HUES48 (cell line): ENCODE measurements at regions not wholly inside any gene's neighbourhood (a gene's known extent, or its start where the extent isn't known, plus 50 kb on each side); places are given as distances from the start of the nearest gene placed in this dataset.

ENCODE experiments used
- H3K27ac ChIP-seq: one replicate; pipeline ENCODE4 v1.7.0; 2013; ENCODE audit warnings: low read depth, low read length, inconsistent platforms
- H3K27me3 ChIP-seq: 2 replicates; pipeline ENCODE4 v1.6.1; 2013; ENCODE audit warnings: mild to moderate bottlenecking, low read length; ENCODE audit not compliant: control insufficient read depth, insufficient read depth
- H3K36me3 ChIP-seq: 2 replicates; pipeline ENCODE4 v1.6.1; 2013; ENCODE audit warnings: low read length; ENCODE audit not compliant: control insufficient read depth, insufficient read depth
- H3K4me1 ChIP-seq: 2 replicates; pipeline ENCODE4 v1.6.1; 2013; ENCODE audit warnings: mild to moderate bottlenecking, low read length; ENCODE audit not compliant: control insufficient read depth, insufficient read depth
- H3K4me3 ChIP-seq: 2 replicates; pipeline ENCODE4 v1.5.1; 2013; ENCODE audit warnings: mild to moderate bottlenecking, low read depth, low read length
- H3K9ac ChIP-seq: 2 replicates; pipeline ENCODE4 v1.6.1; 2013; ENCODE audit warnings: mild to moderate bottlenecking, low read depth, low read length, moderate library complexity
- H3K9me3 ChIP-seq: 2 replicates; pipeline ENCODE4 v1.6.1; 2013; ENCODE audit warnings: low read length; ENCODE audit not compliant: control insufficient read depth, insufficient read depth

- H3K4me1 ChIP-seq = no peaks in the 10 kb centered on the region
- no peak overlapping the region for H3K9ac ChIP-seq
- H3K4me3 ChIP-seq = no peak overlapping the region
- H3K9me3 ChIP-seq = peaks cover 13% of the 10 kb centered on the region
- H3K36me3 ChIP-seq = no peaks in the 10 kb centered on the region
- no peaks in the 10 kb centered on the region for H3K27me3 ChIP-seq
- no peak overlapping the region for H3K27ac ChIP-seq
Measured at GRCh38 chr2:52668724-52669123, 1098.9 kb upstream of the CHAC2 start.

GRCh38 chr2:52659546-52659945 lies 1108.1 kb upstream of the CHAC2 start:
- no peak overlapping the region for H3K27ac ChIP-seq
- H3K27me3 ChIP-seq = no peaks in the 10 kb centered on the region
- H3K9me3 ChIP-seq = no peaks in the 10 kb centered on the region
- H3K4me1 ChIP-seq = no peaks in the 10 kb centered on the region
- no peak overlapping the region for H3K9ac ChIP-seq
- H3K4me3 ChIP-seq = no peak overlapping the region
- H3K36me3 ChIP-seq = no peaks in the 10 kb centered on the region

DNA sequence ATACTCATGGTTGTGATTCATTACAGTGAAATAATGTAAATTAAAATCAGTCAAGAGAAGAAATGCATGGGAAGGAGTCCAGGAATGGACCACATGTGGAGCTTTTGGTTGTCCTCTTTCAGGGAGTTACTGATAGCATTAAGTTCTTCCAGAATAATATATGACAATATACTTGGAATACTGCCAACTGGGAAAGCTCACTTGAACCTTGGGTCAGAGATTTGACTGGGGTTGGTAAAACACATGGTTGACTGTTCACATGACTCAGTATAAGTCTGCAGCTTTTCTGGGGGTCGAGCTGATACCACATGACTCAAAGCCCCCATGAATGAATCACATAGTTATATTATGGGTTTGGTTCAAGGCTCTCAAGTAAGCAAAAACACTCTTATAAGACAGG lies 1109.0 kb upstream of the CHAC2 start:
- H3K36me3 ChIP-seq = no peaks in the 10 kb centered on the region
- no peaks in the 10 kb centered on the region for H3K4me1 ChIP-seq
- no peaks in the 10 kb centered on the region for H3K27me3 ChIP-seq
- no peak overlapping the region for H3K9ac ChIP-seq
- H3K27ac ChIP-seq = no peak overlapping the region
- H3K9me3 ChIP-seq = no peaks in the 10 kb centered on the region
- no peak overlapping the region for H3K4me3 ChIP-seq

- Histone ChIP-seq H3K9me3 (peaks cover 7% of the 10 kb centered on the region; the same call in 1 of the 2 replicates), H3K27ac (no peak overlapping the region), H3K9ac (no peak overlapping the region), H3K36me3 (no peaks in the 10 kb centered on the region), H3K4me3 (no peak overlapping the region), H3K4me1 (no peaks in the 10 kb centered on the region), H3K27me3 (no peaks in the 10 kb centered on the region)
Measured at GRCh38 chr2:52639692-52640091, 1127.9 kb upstream of the CHAC2 start.

DNA sequence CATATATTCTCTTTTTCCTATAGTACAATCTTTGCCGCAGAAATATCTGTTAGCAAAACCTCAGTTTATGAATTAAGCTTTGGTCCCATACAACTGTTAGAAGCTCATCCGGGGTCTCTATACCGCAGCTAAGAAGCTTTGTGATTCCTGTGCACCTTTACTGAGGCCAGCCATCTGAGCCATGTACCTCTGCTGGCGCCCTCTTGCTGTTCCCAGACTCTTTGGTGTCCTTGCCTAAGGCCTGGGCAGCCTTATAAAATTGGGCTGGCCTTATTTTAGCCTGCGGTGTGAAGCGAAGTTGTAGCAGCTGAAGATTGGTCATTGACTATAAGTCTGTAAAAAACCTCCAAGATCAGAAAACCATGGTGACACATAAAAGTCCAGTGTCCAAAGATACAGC lies 1135.1 kb upstream of the CHAC2 start:
- Histone ChIP-seq H3K27ac (no peak overlapping the region), H3K36me3 (no peaks in the 10 kb centered on the region), H3K4me1 (no peaks in the 10 kb centered on the region), H3K27me3 (no peaks in the 10 kb centered on the region), H3K9me3 (no peaks in the 10 kb centered on the region), H3K9ac (no peak overlapping the region), H3K4me3 (no peak overlapping the region)

- no peak overlapping the region for H3K27ac ChIP-seq
- H3K4me3 ChIP-seq = no peak overlapping the region
- H3K4me1 ChIP-seq = no peaks in the 10 kb centered on the region
- no peaks in the 10 kb centered on the region for H3K9me3 ChIP-seq
- H3K9ac ChIP-seq = no peak overlapping the region
- H3K27me3 ChIP-seq = no peaks in the 10 kb centered on the region
- H3K36me3 ChIP-seq = no peaks in the 10 kb centered on the region
Measured at GRCh38 chr2:52629944-52630343, 1137.7 kb upstream of the CHAC2 start.

GRCh38 chr2:52629531-52629930 lies 1138.1 kb upstream of the CHAC2 start:
- Histone ChIP-seq H3K9me3 (no peaks in the 10 kb centered on the region), H3K4me3 (no peak overlapping the region), H3K4me1 (no peaks in the 10 kb centered on the region), H3K27me3 (no peaks in the 10 kb centered on the region), H3K9ac (no peak overlapping the region), H3K27ac (no peak overlapping the region), H3K36me3 (no peaks in the 10 kb centered on the region)

GRCh38 chr2:52622266-52622665 lies 1145.3 kb upstream of the CHAC2 start:
- H3K27me3 ChIP-seq = no peaks in the 10 kb centered on the region
- no peak overlapping the region for H3K4me3 ChIP-seq
- no peak overlapping the region for H3K27ac ChIP-seq
- peaks cover 14% of the 10 kb centered on the region for H3K4me1 ChIP-seq
- H3K9me3 ChIP-seq = no peaks in the 10 kb centered on the region
- H3K9ac ChIP-seq = no peak overlapping the region
- H3K36me3 ChIP-seq = no peaks in the 10 kb centered on the region

GRCh38 chr2:52613064-52613463 lies 1154.5 kb upstream of the CHAC2 start:
- Histone ChIP-seq H3K9me3 (0 out of 2 replicates have a peak, but pooled peaks cover 3% of the 10 kb centered on the region), H3K9ac (no peak overlapping the region), H3K27ac (no peak overlapping the region), H3K4me1 (peaks cover 8% of the 10 kb centered on the region), H3K4me3 (no peak overlapping the region), H3K36me3 (no peaks in the 10 kb centered on the region), H3K27me3 (no peaks in the 10 kb centered on the region)

DNA sequence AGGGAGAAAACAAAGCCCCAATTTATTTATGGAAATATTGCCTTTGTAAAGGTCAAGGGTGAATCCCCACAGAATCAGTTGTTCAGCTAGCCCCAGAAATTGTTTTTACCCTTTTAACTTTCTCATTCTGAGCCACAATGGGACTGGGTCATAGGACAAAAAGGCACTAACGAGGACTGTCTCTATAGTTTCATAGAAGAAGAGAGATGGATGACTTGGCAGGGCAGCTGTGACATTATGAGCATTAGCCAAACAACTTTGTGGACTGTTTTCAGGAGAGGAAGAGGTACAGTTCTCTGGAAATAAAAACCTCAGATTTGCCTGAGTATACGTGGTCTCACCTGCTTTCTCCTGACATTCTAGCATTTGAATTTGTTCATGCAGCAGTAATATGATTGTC lies 1155.8 kb upstream of the CHAC2 start:
- Histone ChIP-seq H3K27ac (no peak overlapping the region), H3K9ac (no peak overlapping the region), H3K4me3 (no peak overlapping the region), H3K4me1 (no peaks in the 10 kb centered on the region), H3K27me3 (no peaks in the 10 kb centered on the region), H3K9me3 (0 out of 2 replicates have a peak, but pooled peaks cover 3% of the 10 kb centered on the region), H3K36me3 (no peaks in the 10 kb centered on the region)

DNA sequence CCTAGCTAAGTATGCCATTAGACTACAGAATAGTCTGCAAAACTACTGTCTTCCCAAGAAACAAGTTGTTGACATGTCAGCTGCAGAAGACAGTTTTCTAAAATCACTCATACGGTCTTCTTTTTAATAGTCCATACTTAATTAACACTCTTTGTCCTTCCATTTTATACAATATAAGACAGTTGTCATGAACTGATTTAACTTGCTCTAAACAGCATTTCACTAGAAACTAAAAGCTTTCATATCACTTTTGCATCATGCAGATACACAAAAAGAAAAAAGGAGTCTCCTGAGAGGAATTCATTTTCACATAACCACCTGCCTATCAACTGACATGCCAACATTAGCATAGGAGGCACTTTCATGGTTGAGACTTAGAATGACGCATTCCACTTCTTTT lies 1159.6 kb upstream of the CHAC2 start:
- H3K27ac ChIP-seq = no peak overlapping the region
- H3K9me3 ChIP-seq = no peaks in the 10 kb centered on the region
- no peaks in the 10 kb centered on the region for H3K36me3 ChIP-seq
- no peak overlapping the region for H3K9ac ChIP-seq
- no peaks in the 10 kb centered on the region for H3K27me3 ChIP-seq
- no peaks in the 10 kb centered on the region for H3K4me1 ChIP-seq
- no peak overlapping the region for H3K4me3 ChIP-seq

- Histone ChIP-seq H3K27me3 (no peaks in the 10 kb centered on the region), H3K4me1 (no peaks in the 10 kb centered on the region), H3K9ac (no peak overlapping the region), H3K9me3 (no peaks in the 10 kb centered on the region), H3K4me3 (no peak overlapping the region), H3K27ac (no peak overlapping the region), H3K36me3 (no peaks in the 10 kb centered on the region)
Measured at GRCh38 chr2:52597346-52597745, 1170.3 kb upstream of the CHAC2 start.
